GM19043 (cell line): ENCODE measurements at regions not wholly inside any gene's neighbourhood (a gene's known extent, or its start where the extent isn't known, plus 50 kb on each side); places are given as distances from the start of the nearest gene placed in this dataset.
A peak's percentile ranks its signal among the peaks of the same experiment; 100 is the strongest.
"Not testable (repeated sequence)": the region's sequence is repeated elsewhere in the genome, so short reads cannot be mapped to it uniquely, and the experiment has no call there.

Source experiments
- ATAC-seq: cut with Tn5 transposase; IDR thresholded peaks from one replicate; pipeline ENCODE4 v1.9.1; 2021; ENCODE audit warnings: low read depth; ENCODE audit not compliant: unreplicated experiment

DNA sequence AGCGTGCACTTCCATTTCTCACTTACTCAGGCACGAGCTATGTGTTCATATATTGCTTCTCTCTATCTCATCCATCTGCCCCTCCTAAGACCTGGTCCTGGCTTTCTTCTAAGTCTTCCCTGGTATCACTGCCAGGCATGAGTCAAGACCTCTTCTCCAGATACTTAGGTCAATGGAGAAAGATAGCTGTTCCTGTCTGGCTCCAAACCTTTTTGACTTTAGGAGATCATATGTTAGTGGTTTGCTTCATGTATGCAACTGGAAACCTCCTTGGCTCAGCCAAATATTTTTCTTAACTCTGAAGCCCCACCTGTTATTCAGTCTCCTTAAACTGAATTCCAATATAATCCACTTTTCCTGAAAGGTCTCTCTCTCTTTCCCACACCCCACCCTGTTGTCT is 211.6 kb upstream of the PTBP2 start:
- ATAC-seq: no peak

DNA sequence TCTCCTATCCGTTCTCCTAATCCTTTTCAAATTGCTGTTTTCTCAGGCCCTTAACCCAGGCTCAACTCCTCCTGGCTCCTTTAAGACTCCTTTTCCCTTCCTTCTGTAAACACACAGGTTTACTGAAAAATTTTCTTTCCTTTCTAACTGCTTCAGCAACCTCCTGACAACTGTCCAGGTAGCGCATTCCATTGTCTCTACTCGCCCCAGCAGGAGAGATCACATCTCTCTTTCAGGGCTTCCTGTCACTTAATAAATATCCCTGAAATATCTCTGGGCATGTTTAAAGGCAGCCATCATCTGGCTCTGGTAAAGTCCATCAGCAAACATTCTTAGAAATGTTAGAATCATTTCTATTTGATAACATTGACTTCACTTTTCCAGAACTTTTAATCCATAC is 211.2 kb upstream of the PTBP2 start:
- ATAC-seq: no peak

DNA sequence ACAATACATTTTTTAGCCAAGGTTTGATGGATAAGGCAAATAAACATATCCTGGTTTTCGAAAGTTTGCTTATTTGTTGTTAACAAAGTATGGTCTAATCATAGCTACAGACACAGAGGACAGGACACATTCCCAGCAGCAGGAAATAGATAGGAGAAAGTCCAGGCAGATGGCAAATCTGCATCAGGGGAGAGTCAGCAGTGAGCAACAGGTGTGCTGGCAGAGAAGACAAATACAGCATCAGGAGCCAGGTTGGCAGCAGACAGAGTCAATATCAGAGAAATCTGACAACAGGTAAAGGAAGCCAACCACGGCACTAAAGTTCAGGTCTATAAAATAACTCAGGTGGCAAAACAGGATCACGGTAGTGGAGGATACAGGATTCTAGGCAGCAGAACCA is 210.7 kb upstream of the PTBP2 start:
- ATAC-seq: no peak

DNA sequence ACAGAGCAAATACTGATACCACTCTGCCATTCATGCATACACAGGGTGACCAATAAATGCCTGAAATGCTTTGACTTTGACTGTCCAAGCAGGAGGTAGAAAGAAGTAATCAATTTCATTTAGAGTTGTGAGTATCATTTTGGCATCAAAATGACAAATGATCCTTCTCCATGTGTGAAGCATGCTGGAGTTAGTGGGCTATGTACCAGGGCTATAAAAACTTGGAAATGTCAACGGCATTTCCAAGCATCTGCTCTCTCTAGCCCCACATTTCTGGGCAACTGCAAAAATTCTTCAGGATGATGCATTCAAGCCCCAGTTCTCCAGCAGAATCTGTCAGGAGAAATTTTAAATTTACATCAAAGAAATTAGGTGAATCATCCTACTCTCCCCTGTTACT is 208.4 kb upstream of the PTBP2 start:
- no peak for ATAC-seq

DNA sequence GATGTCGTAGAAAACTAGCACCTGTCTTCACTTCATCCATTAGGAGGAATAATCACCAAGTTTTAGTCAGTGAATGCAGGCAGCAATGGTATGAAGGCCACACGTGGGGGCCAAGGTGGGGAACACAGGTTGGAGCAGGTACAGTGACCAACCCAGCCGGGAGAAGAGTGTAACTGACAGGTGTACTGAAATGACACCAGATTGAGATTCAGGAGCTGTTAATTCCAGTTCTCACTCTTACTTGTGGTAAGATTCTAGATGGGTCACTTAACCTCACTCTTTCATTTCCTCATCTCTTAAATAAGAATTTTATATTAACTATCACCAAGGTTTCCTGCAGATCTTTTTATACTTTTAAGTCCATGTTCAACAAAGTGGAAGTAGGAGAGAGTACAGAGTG is 206.2 kb upstream of the PTBP2 start:
- ATAC-seq: peak; percentile 91

DNA sequence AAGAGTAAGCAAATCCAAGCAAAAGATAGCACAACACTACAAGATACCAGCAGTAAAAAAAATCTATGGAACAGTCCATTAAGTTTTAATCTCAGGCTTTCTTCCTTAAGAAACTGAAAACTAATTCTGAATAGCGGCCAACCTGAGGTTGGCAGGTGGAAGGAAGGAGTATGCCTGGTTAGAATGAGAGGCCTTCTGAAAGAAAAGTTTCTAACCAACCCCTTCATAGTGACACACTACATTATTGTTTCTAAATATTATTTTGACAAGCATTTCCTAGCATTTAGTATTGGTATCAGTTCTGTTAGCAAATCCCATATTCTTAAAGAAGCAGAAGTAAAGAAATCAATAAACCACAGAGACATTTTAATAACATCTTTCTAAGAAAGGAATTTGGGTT is 205.7 kb upstream of the PTBP2 start:
- ATAC-seq: no peak

DNA sequence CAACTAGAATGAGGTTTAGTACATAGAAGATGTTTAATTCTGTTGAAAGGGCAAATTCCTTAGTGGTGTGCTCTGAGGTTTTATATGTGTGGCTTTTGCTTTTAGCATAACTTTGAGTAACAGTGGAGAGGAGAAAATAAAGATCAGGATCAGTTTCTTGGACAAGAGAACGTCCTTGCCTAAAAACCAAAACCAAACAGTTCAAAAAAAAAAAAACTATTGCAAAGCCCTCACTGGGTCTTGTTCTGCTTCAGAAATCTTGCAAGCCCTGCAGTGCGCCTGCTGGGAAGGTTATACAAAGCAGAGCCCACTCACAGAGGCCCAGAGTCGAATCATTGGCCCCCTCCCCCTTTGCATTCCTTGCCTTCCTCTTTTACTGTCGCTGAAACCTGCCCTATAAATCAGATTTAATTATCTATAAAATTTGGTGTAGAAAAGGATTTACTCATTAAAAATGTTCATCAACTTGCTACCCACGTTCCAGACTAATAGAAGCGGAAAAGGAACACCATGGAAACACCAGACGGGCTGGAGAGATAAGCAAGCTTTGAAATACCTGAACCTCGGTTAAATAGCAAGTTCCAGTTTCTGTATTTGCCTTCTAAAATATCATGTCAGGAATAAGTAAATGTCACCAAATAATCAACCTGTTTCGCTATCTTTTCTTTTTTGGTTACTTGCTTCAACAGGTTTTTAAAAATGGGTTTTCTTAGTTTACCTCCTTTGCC is 201.6 kb upstream of the PTBP2 start:
- no peak for ATAC-seq

DNA sequence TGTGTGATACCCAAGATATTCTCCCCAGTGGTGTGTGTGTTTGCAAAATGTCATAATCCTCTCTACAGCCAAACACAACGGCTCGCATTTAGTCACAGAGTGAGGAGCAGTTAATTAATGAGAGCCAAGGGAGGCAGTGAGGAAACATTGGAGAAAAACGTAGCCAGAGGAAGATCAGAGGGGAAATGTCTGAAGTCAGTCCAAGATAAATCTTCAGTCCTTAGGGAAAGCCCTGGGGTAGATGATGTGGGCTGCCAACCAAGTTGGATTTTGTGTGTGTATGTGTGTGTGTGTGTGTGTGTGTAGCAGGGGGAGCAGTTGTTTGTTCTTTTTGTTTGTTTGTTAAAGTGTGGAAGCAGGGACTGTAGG is 201.0 kb upstream of the PTBP2 start:
- ATAC-seq: no peak

DNA sequence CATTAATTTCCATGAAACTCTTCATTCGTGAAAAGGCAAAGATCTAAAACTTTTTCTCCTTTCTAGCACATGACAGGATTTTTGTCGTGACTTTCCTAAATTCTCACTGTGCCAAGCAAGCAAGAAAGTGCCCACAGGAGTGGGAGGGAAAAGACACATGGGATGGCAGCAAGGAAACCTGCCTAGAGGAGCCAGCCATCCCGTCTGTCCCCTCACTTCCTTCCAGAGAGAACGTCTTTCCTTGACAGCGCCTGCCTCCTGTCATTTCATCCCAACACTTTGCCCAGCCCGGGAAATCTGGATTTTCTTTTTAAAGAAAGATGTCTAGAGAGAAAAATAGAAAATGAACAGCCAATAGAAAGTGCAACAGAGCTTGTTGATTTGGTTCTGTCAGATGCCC is 200.6 kb upstream of the PTBP2 start:
- ATAC-seq: no peak

DNA sequence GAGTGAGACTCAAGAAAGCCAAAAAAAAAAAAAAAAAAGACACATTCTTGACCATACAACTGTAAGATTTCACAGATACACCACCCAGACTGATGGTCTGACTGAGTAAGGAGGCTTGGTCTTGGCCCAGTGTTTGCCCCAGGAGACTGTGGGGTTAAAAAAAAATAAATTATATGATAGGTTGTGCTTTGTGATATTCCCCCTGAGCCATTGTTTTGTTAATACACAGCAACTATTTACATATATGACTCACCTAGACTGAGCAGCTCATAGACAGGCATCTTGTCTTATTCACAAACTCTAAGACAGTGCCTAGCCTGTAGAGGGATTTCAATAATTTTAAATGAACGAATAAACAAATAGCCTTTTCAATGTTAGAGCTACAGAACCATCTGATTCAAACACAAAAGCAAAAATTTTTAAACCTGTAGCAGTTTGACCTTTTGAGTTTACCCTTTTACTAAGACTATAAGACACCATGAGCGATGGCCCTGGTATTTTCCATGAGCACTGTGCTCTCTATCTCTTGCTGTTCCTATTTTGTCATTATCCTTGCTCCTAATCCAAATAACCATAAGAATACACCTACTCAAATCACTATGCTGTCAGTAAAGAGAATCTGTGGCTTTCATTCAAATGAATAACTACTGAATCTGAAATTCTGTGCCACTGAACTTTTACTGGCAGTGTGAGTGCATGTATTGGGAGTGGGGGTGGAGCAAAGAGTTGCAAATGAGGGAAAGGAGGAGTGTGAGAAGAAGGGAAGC is 199.4 kb upstream of the PTBP2 start:
- ATAC-seq: no peak

DNA sequence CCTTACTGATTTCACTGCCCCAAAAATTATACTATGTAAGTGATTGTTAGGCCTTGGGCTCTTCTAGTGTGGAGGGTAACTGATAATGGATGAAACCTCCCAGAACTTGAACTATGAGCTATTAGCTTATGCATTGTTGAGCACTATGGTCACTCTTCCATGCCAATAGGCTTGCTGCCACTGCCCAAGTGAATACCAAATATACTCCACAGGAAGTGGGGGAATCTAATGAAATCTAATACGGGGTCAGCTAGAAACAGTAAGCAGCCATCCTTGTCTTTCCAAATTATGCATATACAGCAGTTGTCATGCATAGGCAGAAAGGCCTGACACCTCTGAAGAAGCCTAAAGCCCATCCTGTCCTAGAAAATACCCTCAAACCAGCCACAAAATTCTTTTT is 198.7 kb upstream of the PTBP2 start:
- no peak for ATAC-seq

DNA sequence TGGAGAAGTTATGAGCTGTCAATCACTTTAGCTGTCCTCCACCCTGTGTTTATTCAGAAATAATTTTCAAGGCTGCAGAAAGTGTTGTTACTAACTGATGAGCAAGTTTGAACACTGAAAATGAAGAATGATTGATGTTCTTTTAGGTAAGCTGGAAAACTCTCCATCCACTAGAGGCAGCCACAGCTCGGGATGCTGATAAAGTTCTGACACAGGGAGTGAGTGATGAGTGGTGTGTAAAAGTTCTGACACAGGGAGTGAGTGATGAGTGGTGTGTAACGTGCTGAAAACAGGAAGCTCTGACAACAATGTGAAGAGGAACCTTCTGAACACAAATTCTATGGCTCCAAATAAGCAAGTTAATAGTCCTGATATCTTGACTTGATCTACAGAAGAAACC is 197.5 kb upstream of the PTBP2 start:
- no peak for ATAC-seq

DNA sequence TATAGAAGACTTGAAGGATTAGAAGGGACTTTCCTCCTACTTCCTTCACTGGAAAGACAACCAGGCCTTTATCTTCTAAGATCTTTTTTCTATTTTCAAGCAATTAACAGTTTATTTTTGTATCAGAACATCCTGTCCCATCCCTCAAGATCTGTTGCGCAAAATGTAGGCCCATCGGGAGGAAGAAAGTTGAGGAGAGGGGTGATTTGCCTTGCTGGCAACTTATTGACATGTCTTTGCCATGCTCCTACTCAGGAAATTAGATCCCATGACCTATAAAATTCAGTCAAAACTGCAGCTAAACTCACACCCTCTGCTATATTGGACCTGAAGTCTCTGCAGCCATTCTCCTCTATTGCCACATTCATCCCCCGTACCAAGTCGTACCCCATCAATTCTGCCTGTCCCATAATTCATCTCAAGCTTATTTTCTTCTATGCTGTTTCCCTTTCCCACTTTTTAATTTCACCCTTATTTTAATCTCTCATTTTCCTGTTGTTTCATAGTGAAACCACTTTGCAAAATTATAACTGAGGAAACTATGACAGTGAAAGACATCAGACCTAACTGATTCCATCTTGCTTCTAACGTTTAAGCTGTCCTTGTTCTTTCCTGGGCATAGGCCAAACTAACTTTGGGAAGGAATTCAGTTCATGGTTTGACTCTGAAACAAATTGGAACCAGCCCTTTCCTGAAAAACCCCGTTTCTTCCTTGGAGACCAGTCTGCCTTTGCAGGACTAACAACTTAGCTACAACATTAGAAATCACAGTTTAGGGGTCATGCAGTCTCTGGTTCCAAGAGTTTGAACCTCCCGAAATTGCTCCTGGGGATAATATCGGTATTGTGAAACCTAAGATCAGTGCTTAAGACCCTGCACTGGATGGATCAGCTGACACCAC is 195.7 kb upstream of the PTBP2 start:
- ATAC-seq: no peak

DNA sequence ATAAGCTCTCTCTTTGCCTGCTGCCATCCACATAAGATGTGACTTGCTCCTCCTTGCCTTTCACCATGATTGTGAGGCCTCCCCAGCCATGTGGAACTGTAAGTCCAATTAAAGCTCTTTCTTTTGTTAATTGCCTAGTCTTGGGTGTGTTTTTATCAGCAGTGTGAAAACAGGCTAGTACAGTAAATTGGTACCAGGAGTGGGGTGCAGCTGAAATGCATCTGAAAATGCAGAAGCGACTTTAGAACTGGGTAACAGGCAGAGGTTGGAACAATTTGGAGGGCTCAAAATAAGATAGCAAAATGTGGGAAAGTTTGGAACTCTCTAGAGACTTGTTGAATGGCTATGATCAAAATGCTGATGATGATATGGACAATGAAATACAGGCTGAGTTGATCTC is 192.9 kb upstream of the PTBP2 start:
- ATAC-seq: not testable (repeated sequence)

DNA sequence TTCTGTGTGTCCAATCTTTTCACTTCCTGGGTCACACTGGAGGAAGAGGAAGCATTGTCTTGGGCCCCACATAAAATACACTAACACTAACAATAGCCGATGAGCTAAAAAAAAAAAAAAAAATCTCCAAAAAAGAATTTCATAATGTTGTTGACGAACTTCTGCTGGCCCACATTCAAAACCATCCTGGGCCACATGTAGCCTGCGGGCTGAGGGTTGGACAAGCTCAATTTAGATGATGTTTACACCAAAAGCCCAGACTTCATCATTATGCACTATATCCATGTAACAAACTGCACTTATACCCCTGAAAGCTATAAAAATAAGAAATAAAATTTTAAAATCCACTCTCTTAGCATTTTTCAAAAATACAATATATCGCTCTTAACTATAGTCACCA is 187.8 kb upstream of the PTBP2 start:
- ATAC-seq: no peak

DNA sequence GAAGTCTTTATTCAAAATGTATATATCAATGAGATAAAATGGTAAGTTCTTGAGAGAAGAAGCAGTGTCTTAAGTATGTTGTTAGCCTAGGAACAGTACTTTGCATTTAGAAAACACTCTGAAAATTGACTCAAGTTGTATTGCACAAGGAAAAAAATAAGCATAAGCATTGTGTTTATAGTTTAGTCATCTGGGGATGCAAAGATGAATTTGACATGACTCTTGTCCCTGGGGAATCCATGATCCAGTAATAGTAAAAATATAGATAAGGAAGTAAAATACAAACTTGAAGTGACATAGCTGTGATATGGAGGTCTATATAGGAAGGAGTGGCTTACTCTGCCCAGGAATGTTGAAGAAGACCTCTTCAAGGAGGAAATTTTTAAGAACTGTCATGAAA is 185.0 kb upstream of the PTBP2 start:
- ATAC-seq: no peak

DNA sequence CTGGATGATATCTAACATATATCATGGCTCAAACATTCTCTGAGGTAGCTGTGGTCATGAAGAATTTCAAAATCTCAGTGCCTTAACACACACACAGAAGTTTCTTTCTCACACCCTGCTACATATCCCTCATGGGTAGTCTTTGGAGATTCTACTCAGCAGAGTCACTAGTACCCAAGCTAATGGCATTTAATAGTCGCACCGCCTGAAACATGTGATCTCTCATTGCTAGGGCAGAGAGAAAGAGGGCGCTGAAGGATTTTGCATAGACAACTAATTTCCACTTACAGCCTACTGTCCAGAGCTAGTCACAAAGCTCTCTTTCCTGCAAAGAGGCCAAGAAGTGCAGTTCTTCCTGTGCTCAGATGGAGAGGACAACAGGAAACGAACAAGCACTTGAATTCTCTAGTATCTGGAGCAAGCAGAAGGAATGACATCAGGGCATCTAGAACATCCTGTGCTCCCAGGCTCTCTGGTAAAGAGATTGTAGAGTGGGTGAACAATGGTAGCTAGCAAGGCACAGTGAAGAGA is 183.4 kb upstream of the PTBP2 start:
- ATAC-seq: no peak

DNA sequence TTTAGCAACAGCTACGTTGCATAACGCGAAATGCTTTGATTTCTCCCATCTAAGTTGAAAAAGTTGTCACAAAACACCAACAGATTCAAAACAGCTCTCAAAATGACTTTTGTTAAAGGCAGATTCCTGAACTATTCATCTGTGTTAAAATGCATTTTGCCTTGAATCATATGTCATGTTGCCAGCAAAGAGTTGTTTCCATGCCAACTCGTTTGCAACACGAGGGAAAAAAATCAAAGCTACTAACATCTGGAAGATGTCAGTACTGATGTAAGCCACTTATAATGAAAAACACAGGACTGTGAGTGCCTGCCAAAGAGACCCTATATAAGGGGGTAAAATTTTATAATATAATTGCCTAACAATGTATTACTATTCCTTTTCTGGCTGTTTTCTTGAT is 182.7 kb upstream of the PTBP2 start:
- ATAC-seq: no peak

DNA sequence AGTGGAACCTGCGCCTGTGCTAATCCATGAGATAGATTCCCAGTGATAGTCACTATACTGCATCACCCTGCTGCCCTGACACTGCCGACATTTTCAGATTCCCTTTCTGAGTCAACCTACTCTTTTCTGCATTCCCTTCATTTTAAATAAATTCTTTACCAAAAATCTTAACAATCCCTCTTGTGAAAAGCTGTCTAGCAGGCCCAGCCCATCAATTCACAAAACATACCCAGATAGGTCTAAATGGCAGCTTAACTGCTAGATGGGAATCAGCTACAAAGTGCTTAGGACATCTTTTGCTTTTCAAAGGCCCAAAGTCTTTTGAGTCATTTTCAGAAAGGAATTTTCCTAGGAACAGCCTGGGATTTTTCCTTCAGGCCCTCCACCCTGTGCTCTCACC is 180.1 kb upstream of the PTBP2 start:
- ATAC-seq: no peak

DNA sequence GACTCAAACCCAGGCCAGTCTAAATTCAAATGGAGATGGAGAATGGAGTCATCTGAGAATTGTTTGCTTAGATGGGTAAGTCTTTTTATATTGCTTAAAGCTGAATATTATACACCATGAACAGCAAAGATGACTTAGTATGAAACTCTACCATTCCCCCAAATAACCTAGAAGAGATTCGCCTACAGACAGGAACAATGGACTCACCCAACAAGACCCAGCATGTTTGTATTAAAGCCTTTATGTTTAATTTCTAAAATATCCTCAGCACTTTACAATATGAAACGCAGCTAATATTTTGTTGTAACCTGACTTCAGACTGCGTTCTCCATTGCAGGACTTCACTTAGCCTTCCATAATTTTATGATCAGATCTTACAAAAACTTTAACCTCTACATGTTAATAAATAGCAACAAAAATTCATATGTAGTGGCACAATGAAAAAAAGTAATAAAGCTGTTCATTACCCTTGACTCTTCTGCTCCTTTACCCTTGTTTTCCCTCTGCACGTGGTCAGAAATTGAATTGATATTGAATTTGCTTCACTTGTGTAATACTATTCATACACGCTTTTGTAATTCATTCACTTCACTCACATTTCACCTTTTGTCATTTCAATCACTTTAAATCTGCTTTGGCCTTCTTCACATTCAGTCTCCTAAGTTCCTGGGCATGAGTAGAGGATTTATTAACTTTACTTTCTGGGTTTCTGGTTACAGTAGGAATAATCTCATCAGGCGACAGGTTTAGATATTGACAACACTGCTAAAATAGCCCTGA is 177.3 kb upstream of the PTBP2 start:
- ATAC-seq: no peak
